Ammon's horn (tissue), 1 donor: ENCODE measurements at regions not wholly inside any gene's neighbourhood (a gene's known extent, or its start where the extent isn't known, plus 50 kb on each side); places are given as distances from the start of the nearest gene placed in this dataset.

Experiments
- DNase-seq: peaks from one replicate; pipeline ENCODE4 v3.0.0-alpha.2; 2016; ENCODE audit warnings: low spot score

DNA sequence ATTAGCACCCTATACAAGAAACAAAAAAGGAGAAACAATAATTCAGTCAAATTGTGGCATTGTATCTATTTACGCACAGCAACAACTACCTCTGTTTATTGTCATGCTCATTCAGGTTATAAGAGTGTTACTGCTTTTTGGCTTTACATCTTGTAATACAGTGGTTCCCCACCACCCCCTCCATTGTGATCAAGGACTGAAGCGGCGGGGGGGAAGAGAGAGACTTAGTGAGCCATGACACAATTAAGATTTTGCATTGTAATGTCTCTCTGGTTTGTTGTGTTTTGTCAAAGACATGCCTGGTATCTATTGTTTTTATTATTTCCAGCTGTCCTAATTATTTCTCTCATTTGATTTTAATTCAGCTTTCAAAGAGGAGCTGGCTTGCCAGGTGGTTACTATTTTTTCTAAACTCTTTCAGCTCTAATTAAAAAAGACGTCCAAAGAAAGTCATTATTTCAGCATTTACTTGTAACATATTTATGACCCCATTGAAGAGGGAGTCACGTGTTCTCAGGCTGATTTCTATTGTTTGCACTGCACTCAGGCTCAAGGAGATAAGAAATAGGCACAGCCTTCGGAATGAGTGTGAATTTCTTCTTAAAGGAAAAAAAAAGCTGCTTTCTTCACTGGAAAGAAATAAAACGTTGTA lies 234.4 kb upstream of the TBL1XR1 start:
- no peak for DNase-seq

DNA sequence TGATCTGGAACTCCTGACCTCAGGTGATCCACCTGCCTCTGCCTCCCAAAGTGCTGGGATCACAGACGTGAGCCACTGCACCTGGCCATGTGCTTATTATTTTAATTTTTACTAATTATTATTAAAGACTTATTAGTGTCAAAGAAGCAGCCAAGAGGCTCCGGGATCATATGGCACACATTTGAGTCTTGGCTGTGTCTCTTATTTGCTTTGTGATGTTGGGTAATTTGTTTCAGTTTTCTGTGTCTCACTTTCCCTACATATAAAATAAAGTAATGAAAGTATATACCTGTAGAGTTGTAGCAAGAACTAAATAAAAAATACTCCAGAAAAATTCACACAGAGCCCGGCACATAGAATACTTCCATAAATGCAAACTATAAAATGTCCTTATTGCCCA lies 238.0 kb upstream of the TBL1XR1 start:
- DNase-seq: no peak

DNA sequence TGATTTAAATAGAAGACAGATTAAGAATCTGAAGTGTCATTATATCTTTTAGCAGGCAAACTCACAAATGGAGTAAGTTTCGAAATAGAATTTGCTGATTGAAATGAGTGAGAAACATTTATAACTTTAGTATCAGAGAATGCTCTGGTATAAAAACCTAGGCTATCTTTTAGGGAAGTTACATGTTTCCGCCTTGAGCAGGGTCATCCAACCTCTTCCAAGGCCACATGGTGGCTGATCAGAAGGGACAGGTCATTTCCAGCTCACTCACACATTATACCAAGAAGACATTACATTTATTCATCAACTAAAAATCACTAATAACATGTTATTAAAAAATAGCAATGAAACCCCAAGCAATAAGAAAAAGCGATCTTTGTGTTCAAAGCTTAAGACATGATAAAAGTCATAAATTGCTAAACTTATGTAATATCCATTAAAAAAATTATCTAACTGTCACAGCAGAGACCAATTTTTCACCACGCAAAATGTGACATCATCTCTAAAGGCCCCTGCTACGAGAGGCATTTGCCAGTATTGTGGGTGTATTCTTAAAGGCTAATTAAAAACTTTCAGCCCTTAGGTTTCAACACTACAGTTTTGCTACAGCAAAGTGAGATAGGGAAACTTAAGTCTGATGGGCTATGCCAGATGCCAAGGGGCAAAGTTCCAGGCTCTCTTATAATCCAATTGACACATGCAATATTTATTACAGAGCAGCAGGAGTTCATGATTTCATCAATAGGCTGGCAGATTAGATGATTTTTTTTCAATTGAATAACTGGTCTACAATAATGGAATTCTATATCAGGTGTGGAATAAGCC lies 240.4 kb upstream of the TBL1XR1 start:
- no peak for DNase-seq

DNA sequence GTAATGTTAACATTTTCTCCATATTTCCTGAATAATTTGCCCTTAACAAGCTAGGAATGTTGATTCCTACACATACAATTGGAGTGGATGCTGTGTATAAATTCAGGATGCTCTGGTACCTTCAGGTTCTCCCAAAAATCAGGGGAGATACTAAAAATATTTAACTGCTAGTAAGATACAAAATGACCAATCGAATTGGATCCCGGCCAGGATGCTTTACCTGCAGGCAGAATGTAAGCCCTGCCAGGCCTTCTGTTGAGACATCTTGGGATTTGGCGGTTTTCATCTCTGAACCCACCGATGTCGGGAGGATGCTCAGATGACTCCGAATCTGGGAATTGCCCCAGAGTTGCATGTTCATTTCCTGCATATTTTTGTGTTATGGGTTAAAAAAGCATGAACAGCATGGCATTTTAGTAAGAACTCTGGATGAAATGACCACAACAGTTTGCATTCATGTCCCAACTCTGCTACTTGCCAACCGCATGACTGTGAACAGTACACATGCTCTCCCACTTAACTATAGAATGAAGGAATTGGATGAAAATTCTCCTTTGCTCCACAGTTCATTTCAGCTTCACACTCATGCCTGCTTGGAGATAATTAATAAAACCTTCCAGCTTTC lies 241.4 kb upstream of the TBL1XR1 start:
- no peak for DNase-seq

DNA sequence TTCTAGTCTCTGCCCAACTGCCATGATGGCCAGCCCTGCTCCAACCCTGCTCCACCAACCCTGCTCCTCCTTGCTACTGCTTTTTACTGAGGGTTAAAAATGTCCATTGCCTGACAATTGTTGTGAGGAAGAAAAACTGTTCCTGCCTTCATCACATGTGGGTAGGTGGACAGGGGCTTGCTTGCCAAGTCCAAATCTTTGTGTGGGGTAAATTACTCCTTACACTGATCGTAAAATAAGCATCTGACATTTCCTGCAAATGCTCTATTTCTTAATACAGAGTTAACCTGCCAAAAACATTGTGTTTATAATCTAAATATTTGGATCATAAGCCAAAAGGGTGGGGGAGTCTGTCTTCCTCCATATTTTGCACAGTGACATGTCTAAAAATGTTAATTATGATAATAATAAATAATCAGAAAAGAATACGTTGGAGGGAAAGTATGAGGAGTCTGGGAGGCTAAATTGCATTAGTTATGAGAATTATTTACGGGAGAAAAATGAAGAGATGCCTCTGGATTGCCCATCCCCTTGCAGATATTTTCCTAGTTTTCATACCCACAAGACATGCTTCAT lies 242.5 kb upstream of the TBL1XR1 start:
- no peak for DNase-seq

DNA sequence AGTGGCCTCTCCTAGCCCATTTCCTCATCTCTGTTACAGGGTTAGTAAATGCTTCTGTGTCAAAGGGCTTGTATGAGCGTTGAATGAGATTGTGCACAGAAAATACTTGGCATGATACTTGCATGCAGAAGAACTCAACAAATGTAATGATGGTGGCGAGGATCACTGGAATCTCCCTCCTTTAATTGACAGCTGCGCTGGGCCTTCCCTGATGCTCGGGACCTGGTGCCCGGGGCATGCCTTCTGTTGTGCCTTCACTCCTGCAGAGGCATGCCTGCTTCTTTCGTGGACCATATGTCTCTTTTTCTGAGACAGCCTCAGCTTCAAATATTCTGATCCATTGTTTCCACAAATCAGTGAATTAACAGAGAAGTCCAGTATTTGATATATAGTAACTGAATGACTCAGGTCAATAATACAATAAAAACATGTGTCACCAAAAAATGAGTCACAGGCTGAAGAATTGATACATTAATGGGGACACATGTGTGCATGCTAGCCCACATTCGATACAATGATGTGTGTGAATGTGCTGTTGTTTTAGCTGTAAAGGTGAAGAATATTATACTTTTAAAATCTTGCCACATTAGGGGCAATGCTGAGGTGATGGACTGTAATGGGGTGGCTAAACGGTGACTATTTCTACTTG lies 243.3 kb upstream of the TBL1XR1 start:
- no peak for DNase-seq

DNA sequence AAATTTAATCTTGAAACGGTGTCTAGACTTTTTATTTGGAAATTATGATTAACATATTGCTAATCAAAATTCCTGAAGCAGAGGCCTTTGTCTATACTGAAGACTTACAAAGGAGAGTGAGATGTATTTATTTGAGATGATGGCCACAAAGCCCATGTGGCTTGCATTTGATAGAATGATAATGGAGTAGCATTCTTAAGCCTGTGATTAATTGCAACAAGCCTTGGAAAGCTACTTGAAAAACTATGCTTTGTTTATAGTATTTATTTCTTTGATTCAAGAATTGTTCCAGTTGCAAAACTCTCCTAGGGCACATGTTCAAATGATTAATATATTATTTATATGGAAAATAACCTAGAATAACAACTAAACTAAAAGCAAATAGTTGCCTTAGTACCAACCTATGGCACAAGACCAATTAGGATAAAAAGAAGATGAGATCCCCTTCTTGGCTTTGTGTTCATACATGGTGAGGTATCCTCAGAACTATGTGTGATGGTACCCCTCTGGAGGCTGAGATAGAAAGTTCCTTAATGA lies 244.1 kb upstream of the TBL1XR1 start:
- DNase-seq: no peak

DNA sequence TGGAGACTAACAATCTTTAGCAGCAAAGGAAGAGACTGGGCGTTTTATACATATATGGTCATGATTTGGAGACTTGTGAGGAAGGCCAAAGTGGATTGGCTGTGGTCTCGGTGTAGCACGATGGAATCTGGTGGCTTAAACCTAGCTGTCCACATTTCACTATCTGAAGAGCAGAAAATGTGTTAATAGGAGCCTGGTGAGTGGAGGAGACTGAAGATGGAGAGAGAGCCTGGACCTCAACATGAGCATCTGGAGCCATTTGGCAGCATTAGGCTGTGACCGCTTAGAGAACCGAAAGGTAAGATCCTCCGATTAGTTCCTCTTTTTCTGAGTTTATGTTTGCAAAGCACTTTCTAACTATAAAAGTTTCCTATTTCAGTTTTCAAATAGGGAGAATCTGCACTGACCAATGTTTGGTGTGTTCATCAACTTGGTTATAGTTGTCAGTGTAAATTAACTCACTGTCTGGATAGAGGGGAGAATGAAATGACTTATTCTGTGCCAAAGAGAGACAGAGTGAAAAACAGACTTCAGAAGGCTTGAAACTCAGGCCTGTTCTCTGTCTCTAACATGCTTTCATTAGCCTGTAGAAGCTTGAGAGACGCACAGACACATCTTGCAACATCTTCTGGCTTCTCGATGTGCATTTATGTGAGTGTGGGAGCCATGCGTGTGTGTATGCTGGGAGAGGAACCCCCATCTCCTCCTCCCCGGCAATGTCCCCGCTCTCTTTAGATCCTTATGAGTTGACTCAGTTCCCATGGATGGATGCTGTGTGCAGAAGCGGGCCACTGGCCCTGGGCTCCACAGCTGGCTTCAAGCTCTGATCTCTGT lies 244.7 kb upstream of the TBL1XR1 start:
- peak; percentile 48 for DNase-seq

DNA sequence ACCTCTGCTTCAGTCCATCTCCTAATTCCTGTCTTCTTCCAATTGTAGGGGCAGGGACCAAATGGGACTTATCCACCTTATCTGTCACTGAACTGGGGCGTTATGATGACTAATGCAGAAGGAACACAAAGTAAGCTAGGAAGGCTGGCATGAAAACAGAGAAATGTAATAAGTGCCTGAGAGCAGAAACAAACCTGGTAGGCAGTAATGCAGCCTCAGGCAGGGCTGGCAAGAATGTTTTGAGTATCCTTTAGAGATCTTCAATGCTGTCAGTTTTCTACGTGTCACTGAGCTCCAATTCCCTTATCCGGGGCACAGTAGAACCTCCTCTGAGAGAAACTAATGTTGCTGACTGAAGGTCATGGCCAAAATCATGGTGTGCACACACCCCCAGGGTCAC lies 246.2 kb upstream of the TBL1XR1 start:
- DNase-seq: no peak

DNA sequence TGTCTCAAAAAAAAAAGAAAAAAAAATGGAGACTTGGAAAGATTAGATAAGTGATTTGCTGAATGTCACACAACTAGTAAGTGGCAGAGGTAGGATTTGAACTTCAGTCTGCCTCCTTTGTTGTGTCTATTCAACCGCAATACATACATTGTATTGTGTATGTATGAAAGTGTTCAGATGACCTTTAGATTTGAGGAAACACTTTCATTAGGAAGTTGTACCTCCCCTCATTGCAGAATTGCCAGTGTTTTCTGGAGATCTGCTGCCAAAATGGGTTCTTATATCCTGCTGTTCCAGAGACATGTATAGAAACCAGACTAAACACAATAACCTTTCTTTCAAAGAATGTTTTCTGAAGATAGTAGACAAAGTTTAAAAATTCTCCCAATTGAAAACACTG lies 247.4 kb upstream of the TBL1XR1 start:
- no peak for DNase-seq

DNA sequence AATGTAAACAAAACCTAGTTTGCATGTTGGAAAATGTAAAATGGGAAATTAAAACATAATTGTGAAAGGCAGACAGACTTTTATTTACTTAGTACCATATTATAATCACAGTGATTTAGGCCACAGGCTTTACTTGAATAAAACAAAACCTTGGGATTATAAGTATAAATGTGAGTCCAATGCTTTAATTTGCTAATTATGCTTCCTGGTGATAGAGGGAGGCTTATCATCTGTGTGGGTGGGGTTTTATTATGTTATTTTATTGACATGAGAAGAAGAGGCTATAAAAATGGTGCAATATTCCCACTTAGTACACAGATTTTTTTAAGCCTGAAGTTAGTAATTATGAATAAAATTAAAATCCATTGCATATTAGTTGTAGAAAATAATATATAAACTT lies 248.3 kb upstream of the TBL1XR1 start:
- DNase-seq: no peak

DNA sequence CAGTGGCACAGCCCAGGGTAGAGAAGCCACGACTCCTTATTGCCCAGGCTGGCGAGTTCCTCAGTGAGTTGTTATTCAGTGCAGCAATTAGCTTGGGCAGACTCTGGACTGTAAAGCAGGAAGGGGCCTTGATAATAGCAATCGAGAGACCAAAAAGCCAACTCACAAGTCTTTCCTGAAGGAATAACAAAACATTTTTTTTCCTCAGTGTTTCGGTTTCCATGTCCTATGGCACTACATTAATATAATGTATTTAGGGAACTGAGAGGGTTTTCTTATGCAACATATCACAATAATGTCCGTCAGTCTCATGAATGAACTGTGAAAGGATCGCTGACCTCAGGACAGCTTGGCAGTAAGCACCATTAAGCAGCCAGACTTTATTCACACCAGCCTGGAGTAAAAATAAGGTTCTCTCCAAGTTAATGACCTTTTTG lies 248.9 kb upstream of the TBL1XR1 start:
- peak; percentile 42 for DNase-seq

DNA sequence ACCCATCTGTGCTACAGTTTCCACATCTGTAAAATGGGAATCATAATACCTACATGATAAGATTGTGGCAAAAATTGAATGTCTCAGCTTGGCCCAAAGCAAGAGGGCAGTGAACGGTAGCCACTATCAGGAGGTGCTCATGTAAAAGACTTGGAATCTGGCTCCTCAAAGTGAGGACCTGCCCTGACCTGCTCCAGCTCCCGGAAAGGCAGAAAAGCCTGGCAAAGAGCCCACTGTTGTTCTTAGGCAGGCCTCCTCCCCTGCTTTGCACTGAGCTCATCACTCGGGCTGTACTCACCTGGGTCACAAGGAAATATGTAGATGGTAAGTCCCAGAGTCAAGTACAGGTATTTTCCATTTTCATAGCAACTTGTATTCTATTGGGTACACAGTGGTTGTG lies 250.7 kb upstream of the TBL1XR1 start:
- no peak for DNase-seq

DNA sequence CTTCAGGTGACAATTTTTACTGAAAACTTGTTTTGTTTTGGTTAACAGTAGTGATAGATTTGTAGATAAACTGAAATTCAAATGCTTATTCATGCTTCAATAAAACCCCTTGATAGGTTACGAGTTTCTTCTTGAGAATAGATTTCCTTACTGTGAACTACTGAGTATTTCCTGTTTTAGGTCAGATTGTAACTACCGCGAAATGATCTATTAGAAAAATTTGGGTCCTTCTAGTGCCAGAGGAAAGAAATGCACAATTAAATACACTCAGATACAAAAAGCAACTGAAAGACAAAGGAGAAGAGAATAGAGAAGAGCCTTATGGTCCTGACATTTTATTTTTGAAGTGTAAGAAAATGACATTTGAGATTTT lies 251.7 kb upstream of the TBL1XR1 start:
- DNase-seq: no peak

DNA sequence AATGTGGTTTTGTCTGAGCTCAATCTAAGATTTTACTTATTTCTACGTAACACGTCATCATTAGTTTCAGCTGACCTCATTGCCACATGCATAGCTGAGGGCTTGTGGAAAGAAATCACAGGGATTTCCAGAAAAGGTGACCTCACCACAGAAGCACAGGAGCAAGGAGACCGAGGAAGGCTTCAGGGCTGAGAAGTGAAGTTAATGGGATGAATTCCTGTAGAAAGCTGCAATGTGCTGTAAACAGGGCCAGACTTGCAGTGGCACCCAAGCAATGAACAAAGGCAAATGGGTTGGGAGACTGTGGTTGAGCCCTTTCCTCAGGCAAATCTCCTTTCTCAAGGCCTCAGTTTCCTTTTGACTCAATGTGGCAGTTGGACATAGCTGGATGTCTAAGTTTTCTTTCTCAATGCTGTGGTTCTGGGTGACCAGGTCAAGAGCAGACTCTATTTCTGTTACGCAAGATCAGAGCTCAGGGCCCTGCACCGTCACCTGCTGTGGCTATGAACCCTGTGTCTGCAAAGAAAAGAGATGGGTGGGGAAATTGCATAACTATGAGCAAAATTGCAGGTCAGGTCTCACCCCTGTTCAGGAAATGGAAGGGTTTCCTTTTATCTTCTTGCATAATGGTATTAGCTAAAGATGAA lies 252.2 kb upstream of the TBL1XR1 start:
- DNase-seq: no peak

DNA sequence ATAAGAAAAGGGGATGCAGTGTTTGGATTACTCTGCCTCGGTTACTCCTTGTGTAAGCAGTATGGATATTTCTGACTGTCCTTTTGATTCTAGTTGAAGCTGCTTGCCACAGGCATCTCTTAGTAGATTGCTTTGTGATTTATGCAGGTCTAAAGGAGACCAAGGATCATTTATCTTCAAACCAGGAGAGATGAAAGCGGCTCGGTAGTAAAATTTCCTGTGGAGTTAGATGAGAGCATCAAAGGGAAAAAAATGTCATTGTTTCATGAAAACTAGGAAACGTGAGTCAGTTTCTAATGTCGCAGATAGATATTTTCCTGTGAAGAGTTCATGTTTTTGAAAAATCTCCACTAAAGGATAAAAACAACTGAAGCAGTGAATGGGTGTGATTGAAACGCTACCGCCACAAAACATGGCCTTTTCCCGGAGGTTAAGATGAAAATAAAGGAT lies 254.0 kb upstream of the TBL1XR1 start:
- no peak for DNase-seq

DNA sequence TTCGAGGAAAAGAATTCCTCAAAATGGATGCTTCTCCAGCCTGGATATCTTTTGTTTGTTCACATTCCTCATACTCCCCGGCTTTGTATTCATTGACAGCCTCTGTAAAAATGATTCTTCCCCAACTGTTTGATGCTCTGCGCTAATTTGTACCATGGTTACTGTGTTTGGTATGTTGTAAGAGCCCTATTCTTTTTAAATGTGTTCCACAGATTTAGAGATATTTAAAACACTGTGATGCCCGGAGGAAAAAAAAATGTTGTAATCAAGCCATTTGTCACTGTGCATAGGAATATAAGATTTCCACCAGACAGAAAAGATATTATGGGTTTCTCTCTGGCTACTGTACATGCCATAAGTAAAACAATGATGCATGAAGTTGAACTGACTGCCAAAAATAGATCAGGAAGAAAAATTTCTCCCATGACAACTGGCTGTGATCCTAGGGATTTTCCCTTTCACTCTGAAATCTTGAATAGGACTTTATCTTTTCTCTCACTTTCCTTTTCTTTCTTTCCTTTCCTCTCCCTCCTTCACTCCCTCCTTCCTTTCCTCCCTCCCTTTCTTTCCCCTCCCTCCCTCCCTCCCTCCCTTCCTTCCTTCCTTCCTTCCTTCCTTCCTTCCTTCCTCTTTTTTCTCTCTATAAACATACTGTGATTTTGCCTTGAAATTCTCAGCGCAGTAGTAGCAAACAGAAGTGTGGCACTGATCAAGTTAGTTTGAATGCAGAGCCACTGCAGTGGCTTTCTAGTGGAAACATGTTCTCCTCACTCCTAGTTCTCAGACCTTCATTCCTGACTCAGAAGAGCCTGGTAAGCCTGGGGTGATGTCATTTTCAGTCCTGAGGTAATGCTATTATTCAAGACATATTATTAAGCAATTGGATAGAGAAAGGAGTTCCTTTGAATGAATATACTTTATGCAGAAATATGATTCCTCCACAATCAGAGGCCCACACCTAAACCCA lies 254.9 kb upstream of the TBL1XR1 start:
- DNase-seq: peak; percentile 54

DNA sequence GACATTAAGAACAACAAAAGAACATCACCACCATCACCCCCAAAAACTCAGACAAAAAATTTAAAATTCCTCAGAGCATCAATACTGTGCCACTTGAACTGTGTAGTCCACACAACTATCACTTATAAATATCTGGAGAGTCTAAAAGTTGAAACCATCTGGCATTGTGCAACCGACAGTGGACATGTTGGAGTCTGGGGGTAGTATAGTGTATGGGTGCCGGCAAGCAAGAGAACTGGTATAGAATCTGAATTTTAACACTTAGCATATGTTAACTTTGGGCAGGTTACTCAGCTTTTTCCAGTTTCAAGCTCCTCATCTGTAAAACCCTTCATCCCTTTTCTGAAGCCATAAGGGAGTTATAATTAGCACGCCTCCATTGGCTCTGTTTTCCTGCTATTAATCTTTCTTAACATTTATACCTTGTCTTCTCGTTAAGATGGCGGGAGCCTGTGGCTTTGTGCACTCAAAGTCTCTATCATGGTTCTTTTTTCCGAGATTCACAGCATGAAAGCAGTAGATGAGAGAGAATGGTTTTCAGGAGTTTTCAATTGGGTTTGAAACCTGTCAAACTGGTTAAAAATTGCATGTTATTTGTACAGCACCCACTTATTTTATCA lies 255.7 kb upstream of the TBL1XR1 start:
- DNase-seq: no peak

DNA sequence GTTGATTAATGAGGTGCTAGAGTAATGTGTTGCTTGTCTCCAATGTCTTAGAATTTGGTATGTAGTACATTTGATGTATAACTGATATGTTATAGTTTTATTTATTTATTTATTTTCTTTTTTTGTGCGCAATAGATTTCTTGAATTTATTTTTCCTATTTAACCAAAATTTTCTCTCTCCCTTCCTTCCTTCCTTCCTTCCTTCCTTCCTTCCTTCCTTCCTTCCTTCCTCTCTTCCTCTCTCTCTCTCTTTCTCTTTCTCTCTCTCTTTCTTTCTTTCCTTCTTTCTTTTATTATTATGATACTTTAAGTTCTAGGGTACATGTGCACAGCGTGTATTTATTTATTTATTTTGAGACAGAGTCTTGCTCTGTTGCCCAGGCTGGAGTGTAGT lies 256.2 kb upstream of the TBL1XR1 start:
- no peak for DNase-seq
